CD4-positive, alpha-beta T cell treated with Interleukin-21 for 1 hour (primary cell): ENCODE measurements at regions not wholly inside any gene's neighbourhood (a gene's known extent, or its start where the extent isn't known, plus 50 kb on each side); places are given as distances from the start of the nearest gene placed in this dataset.
"Not testable (repeated sequence)": the region's sequence is repeated elsewhere in the genome, so short reads cannot be mapped to it uniquely, and the experiment has no call there.

Experiments
- DNase-seq: peaks from one replicate; pipeline ENCODE4 v3.0.0-alpha.2; 2020

GRCh38 chr3:94615275-94616065 lies 552.6 kb downstream of the NSUN3 start:
- DNase-seq: no peak

GRCh38 chr3:94616833-94617232 lies 554.0 kb downstream of the NSUN3 start:
- DNase-seq: no peak

- no peak for DNase-seq
Measured at GRCh38 chr3:94617312-94617711, 554.5 kb downstream of the NSUN3 start.

DNA sequence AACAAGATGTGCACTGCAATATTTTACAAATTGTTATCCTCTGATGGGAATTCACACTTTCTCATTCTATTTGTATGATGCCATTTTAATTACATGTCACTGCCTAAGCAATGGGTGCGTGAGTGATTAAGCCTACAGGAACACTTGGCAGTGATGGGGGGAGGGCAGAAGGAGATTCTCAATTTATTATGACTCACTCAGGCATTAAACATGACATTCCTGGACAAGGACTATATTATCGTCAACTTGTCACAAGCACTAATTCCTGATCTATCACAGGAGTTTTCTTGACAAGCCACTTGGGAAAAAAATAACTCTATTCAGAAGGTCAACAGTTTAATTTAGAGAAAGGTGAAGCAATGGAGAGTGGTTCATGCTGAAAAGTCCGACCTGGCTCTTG lies 556.8 kb downstream of the NSUN3 start:
- no peak for DNase-seq

DNA sequence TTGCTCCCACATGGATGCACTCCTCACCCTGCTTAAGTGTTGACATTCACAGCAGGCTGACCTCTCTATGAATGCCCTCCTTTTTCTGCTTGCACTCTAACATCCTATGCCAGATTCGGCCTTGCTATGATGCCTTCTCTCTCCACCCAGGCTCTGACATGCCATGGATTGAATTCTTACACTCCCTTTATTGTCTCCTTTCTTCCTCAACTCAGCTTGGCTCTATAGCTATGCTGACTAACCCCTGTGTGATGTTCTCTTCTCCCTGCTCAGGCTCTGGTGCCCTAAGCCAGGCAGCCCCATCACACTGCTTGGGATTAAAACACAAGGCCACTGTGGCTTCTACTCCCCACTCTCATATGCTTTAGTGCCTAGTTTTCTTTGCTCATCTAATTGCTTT lies 563.7 kb downstream of the NSUN3 start:
- no peak for DNase-seq

DNA sequence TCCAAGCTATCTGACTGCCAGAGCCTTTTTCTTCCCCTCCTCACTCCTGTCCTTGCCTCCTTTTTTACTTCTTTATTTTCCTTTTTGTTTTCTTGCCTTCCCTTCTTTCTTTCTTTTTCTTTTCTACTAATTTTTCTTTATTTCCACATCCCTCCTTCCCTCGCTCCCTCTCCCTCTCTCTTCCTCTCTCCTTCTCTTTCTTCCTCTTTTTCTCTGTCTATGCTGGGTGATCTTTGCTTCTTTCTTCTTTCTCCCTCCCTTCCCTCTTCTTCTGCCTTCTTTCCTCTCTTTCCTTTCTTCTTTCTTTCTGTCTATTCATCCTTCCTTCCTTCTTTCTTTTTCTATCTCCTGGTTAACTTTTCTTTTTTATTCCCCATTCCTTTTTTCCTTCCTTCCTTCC lies 564.8 kb downstream of the NSUN3 start:
- DNase-seq: no peak

DNA sequence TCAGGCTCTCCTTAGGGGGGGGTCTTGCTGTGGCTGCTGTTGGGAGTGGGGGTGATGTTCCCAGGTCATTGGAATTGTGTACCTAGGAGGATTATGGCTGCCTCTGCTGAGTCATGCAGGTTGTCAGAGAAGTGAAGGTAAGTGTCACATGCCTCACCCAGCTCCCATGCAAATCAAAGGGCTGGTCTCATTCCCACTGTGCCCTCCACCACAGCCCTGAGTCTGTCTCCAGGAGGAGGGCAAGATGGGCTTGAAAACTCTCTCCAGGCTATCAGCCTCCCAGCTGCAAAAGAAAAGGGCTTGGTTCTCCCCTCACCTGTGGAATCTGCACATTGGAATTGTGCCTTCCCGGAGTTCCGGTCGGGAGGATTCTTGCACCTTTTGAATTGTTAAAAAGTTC lies 580.5 kb downstream of the NSUN3 start:
- DNase-seq: no peak

DNA sequence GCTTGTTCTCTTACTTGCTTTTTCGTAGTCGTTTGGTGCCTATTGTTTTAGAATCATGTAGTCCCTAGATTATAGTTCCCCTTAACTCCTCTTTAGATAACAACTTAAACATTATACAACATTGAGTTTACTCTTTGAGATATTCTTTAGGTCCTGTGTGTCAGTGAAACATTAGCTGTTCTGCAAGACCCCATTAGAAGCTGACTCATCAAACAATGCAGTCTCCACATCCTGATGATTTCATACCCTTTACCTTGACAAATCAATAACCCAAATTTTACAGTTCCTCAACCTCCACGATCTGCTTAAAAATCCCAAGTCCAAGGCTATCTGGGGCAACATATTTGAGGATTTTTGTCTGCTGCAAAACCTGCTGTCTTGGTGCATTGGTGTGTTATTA lies 582.9 kb downstream of the NSUN3 start:
- DNase-seq: no peak

GRCh38 chr3:94647131-94647530 lies 584.3 kb downstream of the NSUN3 start:
- DNase-seq: no peak

GRCh38 chr3:94648270-94649180 lies 585.7 kb downstream of the NSUN3 start:
- DNase-seq: not testable (repeated sequence)

GRCh38 chr3:94654096-94654495 lies 591.2 kb downstream of the NSUN3 start:
- DNase-seq: no peak

DNA sequence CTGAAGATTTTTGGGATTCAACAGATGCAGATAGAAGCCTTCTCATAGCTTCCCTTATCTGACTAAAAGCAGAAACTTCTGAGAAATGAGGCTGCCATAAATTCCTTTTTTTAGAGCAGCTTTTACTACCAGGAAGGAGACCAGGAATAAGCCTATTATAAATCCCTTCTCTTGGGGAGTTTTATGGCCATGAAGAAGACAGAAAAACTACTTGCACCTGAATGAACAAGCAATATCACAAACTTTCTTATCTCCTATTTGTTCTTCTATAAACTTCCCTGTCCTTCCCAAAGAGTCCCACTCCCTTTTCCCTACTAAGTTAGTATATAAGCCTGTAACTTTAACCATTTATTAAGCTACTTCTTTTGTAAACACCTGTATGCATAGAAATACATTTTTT lies 603.1 kb downstream of the NSUN3 start:
- DNase-seq: no peak

DNA sequence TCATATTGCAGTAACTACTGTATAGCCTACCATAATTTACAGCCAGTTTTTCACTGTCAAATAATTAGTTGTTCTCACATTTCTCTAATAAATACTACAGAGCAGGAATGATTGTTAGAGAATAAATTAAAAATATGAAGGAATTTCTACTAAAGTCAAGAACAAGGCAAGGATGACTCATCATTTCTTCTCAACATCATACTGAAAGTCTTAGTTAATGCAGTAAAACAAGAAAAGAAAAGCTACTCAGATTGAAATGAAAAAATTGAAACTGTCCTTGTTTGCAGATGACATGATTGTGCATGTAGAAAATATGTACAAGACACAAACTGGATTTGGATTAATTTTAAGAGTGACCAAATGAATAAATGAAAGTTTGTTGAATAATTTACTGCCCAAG lies 608.2 kb downstream of the NSUN3 start:
- no peak for DNase-seq

GRCh38 chr3:94673876-94674275 lies 611.0 kb downstream of the NSUN3 start:
- DNase-seq: no peak

GRCh38 chr3:94686208-94686607 lies 623.3 kb downstream of the NSUN3 start:
- DNase-seq: no peak

GRCh38 chr3:94693997-94694640 lies 631.3 kb downstream of the NSUN3 start:
- no peak for DNase-seq

DNA sequence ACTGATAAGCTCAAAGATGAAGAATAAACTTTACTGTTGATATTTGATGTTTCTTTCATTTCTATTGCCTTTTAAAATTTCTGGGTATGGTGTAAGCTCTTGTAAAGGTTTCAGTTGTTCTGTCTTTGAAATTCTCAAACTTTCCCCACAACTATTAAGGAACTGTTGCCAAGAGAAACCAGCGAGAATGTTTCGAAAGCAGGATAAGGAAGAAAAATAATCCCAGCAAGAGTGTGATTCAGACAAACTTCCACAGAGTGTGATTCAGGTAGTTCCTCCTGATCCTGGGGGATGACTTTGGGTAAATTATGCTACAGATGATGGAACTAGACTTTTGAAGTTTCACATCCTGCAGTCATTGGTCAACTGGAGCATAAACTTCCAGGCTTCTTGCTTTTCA lies 632.0 kb downstream of the NSUN3 start:
- DNase-seq: no peak

- no peak for DNase-seq
Measured at GRCh38 chr3:94704467-94704866, 641.6 kb downstream of the NSUN3 start.

DNA sequence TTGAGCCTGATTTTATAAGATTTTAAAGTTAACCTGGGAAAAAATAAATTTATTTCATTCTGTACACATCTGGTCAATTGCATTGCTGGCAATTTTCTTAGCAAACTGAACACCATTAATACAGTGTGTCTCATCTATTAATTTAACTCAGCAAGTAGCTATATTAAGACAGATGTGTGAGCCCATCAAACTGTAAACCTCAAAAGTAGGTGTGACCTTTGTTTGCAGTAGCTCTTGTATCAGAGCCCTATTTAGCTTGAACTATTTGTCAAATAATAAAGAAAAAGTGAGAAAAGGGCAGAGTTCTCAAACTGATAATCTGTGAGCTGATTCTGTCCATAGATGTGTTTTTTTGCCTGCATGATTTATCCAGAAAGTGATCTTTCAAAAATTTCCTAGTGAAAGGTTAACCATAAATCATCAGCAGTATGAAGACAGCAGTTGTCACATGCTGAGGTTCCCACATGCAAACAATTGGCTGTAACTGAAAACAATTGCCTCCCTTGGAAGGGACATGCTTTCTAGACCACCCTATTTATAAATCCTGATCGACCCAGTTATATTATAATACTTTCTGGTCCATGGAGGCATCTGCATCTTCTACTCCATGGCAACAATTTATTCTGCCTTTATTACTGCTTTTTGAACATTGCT lies 646.5 kb downstream of the NSUN3 start:
- no peak for DNase-seq

DNA sequence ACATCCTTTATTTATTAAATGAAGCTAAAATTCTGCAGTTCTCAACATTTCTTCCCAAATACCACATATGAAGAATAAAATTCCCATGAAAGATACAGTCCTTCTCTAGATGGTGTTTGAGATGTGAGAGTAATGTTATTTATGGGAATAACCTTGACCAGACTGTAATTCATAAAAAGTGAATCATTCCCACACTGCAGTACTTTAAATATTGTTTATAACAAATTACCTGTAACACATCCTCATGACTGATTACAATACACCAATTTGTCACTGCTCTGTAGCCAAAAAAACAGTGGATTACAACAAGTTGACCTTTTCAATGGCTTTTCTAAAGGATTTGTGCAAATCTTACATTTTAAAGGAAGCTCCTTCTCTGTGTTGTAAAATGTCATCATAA lies 651.3 kb downstream of the NSUN3 start:
- DNase-seq: no peak

DNA sequence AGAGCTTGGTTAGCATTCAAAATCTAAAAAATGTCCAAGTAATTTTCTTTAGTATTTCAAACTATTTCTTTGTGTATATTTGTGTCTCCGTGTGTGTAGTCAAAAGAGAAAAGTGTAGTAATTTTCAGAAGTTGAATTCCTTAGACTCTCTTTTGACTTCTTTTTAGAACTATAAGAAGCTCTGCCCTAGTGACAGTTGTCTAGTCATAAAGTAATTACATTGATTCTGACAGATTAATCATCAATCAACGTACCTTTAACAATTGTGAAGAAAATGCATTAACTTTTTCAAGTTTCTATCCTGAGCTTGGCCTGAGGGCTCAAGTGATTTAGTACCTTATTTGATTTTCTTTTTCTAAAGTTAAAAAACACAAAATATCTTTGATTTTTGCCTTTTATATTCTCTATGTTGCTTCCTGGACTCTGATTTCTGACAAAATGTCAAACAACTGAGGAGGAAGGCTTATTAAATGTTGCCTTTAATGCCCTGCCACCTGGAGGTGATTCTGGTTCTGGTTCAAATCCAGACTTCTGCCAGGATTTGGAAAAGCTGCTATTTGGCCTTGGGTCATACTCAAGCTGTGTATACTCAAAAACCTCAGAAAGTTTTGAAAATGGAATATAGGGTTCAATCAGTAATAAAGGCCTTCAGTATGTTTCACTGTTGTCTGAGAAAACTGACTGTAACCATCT lies 653.6 kb downstream of the NSUN3 start:
- no peak for DNase-seq

GRCh38 chr3:94734206-94734605 lies 671.3 kb downstream of the NSUN3 start:
- DNase-seq: no peak

- no peak for DNase-seq
Measured at GRCh38 chr3:94735354-94735753, 672.5 kb downstream of the NSUN3 start.
